HG03520 (cell line): ENCODE measurements at regions not wholly inside any gene's neighbourhood (a gene's known extent, or its start where the extent isn't known, plus 50 kb on each side); places are given as distances from the start of the nearest gene placed in this dataset.

Experiments
- ATAC-seq: cut with Tn5 transposase; IDR thresholded peaks from one replicate; pipeline ENCODE4 v1.9.1; 2021; ENCODE audit warnings: mild to moderate bottlenecking, moderate library complexity; ENCODE audit not compliant: unreplicated experiment

- ATAC-seq = no peak
Observed at GRCh38 chr16:72367851-72368250, 195.9 kb upstream of the PMFBP1 start.

DNA sequence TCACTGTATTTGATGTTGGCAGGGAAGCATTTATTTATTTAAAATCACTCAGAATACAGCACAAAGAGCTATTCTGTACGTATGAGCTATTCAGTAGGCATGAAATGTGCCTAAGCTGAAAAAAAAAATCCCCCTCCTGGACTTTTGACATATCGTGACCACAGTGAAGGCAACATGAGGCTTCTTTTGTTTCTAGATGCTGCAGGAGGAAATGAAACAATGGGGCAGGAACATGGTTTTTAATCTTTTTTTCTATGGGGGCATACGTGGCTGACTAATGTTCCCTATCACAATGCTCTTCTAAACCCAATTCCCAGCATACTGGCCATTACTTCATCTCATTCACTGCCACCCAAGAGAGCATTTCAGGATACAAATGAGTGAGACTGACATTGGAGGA is 191.0 kb upstream of the PMFBP1 start:
- ATAC-seq = no peak

DNA sequence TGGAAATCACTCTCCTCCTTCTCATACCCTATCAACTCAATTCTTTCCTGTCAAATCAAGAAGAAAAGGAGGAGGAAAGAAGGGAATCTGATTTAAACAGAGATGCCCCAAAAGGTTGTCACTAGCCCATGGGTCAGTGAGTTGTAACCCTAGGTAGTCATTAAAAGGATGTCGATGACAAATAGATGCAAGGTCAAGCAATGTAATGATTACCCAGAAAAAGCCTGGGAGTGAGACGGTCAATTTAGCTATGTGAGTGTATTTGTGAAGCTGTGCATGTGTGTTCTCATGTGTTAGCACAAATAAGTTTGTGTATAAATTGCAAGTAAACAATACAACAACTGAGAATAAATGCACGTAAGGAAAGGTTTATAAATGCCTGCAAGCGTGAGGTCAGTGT is 190.5 kb upstream of the PMFBP1 start:
- ATAC-seq = no peak

DNA sequence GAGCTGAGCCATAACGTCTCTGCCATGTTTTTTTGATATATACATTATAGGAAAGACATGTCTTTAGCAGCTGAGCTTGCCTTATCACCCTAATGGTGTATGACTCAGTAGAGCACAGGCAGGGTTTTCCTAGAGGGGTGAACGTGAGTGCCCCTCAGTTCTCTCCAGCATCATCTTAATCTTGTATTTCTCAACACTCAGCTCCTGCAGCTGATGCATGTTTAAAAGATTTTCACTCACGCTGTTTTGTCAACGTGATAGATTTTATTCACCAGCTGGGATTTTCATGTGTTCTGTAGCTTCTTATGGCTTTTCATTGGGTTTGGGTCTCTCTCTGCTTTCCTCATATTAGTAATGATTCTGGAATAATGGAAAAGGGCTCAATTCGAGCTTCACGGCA is 186.0 kb upstream of the PMFBP1 start:
- no peak for ATAC-seq

DNA sequence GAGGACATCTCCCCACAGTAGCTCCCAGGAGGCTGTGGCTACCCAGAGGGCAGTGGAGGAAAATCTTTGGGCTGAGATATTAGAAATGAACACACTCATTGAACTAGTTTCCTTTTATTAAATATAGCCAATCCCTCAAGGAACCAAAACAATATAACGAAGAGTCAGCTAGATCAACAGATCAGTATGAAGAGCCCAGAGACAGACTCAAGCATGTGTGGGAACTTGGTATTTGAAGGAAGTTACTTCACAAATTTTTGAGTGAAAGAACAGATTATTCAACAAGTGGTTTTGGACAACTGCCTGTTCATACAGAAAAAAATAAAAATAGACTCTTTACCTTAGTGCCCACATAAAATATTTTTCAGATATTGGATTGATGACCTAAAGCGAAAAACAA is 183.6 kb upstream of the PMFBP1 start:
- no peak for ATAC-seq

GRCh38 chr16:72349719-72350118 is 177.8 kb upstream of the PMFBP1 start:
- no peak for ATAC-seq

DNA sequence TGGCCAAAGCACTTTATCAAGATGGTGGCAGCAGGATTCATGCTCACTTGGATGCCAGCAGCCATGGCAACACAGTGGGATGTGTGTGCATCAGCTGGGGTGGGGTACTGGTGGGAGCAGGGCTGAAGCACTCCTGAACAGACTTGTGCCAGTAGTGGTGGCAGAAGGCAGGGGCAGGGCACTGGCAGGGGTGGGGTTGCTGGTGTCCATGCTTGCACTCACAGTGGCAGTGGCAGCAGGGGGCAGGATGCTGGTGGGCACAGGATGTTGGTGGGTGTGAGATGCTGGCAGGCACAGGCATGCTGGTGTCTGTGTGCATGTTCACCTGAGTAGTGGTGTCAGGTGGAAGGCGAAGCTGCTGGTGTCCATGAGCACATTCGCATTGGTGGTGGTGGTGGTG is 161.0 kb upstream of the PMFBP1 start:
- no peak for ATAC-seq

DNA sequence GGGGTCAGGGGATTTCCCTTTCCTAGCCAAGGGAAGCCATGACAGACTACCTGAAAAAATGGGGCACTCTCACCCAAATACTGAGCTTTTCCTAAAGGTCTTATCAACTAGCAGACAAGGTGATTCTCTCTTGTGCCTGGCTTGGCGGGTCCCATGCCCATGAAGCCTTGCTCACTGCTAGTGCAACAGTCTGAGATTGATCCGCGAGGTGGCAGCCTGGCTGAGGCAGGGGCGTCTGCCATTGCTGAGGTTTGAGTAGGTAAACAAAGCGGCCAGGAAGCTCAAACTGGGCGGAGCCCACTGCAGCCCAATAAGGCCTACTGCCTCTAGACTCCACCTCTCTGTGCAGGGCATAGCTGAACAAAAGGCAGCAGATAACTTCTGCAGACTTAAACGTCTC is 152.6 kb upstream of the PMFBP1 start:
- ATAC-seq = no peak

DNA sequence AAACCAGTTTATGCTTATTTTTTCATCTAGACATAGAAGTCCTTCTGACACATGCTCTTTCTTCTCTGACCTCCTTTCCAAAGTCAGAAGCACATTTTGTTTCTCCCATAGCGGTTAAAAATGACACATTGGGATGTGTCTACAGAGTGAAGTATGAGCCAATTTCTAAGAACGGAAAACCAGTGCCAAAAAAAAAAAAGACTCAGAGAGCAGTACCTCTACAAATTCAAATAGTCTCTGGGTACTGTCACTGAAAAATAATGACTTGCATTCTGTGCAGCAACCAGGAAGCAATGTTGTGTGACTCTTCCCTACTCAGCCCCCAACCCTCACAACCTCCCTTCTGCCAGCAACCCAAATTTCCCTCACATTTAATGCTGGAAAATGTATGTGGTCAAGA is 145.5 kb upstream of the PMFBP1 start:
- ATAC-seq = no peak

DNA sequence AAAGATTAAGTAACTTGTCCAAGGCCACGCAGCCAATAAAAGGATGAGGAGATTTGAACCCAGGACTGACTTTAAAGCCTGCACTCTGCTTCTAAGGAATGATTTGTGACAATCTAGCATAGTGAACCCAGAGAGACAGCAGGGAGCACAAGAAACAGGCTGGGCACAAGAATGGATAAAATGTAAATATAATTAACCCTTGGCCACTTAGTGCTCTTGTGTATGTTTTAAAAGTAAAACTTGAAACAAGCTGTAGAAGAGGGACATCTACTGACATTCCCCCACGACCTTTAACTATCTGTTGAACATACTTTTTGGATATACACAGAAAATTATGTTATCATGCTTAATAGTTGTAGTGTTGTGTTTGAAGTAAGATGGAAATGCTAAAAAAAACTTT is 141.9 kb upstream of the PMFBP1 start:
- no peak for ATAC-seq

DNA sequence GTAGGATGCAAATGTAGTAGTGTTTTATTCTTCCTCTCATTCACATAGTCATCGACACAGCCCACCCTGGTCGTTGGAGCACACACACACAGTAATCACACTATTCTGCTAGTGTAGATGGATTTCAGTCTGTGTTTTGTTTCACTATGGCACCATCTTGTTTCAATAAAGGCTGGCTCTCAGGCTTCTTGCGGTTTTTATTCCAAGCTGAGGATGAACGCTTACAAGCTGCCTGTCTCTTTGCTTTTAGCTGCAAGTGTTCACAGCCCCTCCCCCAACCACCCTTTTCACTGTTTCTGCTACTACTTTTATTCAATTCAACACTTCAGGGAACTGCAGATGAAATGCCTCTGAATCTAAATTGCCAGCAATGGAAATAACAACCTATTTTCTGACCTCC is 140.9 kb upstream of the PMFBP1 start:
- ATAC-seq = no peak

GRCh38 chr16:72311426-72311825 is 139.5 kb upstream of the PMFBP1 start:
- no peak for ATAC-seq

DNA sequence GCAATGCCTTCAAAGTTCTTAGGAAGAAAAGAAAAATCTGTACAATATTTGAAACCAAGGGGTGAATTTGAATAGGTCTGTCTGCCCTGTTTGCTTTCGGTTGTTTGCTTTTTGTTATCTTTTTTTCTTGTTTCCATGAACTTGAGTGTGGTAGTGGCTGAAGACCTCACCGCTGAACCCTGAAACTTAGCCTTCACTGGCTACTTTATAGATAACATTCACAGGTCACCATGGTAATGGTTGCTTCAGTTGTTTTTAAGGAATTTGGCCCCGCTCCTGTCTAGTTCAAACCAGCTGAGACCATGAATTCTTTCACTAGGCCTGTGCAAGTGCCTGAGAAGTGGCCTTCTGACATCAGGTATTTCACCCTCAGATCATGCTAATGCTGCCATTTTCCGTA is 137.0 kb upstream of the PMFBP1 start:
- no peak for ATAC-seq

- no peak for ATAC-seq
Observed at GRCh38 chr16:72308396-72308795, 136.4 kb upstream of the PMFBP1 start.

DNA sequence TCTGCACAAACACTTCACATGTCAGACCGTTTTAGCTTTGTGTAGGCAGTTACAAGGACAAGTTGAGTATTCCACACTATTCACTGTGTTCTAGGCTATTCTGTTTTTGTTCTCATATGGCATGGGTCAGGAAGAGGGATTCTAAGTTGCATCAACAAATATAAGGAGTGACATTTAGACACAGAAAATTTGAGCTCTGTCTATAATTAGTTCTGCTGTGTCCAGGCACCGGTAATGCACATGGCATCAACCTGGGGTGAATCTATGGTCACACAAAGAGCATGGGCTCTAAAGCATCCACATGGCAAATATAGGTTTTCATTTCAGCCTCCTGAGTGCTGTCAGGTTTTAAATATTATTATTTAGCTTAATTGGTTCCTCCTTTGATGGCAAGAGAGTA is 130.4 kb upstream of the PMFBP1 start:
- ATAC-seq = no peak

- ATAC-seq = no peak
Observed at GRCh38 chr16:72301523-72302236, 129.7 kb upstream of the PMFBP1 start.

DNA sequence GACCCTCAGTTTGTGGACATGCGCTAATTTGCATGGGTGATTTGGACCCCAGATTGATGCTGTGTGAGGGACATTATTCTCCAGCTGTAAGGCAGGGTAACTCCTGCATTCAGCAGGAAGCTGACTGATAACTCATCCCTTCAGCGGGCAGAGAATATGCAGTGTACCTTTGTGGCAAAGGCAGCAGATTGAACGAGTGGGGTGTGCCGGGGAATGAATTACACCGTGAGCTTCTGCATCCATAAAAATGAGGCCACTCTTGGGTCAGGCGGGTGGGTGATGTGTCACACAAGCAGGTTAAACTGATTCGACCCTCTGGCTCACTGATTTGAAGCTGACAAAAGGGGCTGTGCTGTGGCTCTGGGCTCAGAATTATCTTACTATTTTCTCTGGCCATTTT is 128.9 kb upstream of the PMFBP1 start:
- ATAC-seq = no peak

DNA sequence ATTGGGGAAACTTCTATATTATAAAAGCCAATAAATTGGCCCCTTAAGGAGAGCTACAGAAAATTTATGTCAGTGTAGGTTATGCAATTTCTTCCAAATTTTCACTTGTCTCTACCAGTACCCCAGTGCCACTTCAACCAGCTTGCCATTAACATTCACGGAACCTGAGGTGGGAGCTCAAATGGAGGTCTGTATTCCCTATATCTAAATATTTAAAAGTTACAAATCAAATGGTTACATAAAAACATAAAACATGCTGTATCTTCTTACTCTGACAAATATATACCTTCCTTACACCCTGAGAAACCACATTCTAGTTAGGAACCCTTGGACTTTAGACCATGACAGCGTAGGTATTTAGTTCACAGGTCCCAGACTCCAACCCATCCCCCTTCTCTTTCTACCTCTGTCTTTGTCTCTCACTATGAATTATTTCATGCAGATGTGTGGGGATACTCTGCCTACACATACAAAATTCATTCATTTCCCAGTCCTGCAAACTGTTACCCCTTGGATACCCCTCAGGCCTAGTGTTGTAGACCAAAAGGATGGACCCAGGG is 127.8 kb upstream of the PMFBP1 start:
- no peak for ATAC-seq

DNA sequence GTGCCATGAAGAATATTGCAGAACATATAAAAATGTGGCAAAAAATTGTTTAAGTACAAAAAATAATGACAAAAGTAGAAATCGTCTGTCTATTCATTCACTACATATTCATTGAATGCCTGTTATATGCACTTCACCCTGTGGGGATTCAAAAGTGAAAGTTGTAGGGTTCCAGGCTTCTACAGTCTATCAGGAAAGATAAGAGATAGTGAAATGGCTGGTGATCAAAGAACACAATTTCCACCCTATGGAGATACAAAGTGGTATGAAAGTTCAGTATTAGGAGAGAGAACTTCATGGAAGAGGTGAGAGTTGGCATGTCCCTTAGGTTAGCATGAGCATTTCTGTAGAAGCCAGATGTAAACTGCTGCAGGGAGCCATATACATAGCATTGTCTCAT is 127.0 kb upstream of the PMFBP1 start:
- ATAC-seq = no peak

GRCh38 chr16:72295914-72296313 is 124.0 kb upstream of the PMFBP1 start:
- ATAC-seq = no peak

- ATAC-seq = no peak
Observed at GRCh38 chr16:72291531-72291981, 119.6 kb upstream of the PMFBP1 start.

- no peak for ATAC-seq
Observed at GRCh38 chr16:72291121-72291520, 119.2 kb upstream of the PMFBP1 start.

GRCh38 chr16:72287649-72288048 is 115.7 kb upstream of the PMFBP1 start:
- ATAC-seq = no peak
